Mammary epithelial cell (primary cell): ENCODE measurements at regions not wholly inside any gene's neighbourhood (a gene's known extent, or its start where the extent isn't known, plus 50 kb on each side); places are given as distances from the start of the nearest gene placed in this dataset.

Experiments
- EZH2 ChIP-seq: IDR thresholded peaks from 2 replicates; pipeline ENCODE4 v1.6.1; 2012; ENCODE audit warnings: low read length, inconsistent platforms, borderline replicate concordance
- TF ChIP-seq, protein P1 (sequence below), 2 donors: IDR thresholded peaks in 1 of 2; conservative IDR thresholded peaks in 1 of 2; 2 replicates each; pipeline ENCODE4 v1.5.1; 2011 to 2012; ENCODE audit warnings: inconsistent platforms in 2 of 2, low read length in 2 of 2, mild to moderate bottlenecking in 2 of 2, control low read depth in 1 of 2, low read depth in 1 of 2; ENCODE audit not compliant: insufficient read depth in 1 of 2; ENCODE audit errors: extremely low read depth in 1 of 2

DNA sequence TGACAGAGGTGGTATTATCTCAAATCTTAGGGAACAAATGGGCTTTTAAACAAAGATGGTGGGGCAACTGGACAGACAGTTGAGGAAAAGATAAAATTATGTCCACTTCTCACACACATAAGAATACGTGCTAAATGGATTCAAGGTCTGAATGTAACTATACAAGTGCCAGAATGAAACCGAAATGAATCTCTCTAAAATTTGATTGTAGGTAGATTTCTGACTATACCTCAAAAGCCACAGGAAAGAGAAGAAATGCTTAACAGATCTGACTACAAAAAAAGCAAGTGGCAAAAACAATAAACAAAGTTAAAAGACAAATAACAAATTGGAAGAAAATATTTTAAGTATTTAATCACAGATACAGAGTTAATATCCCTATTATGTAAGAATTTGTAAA lies 182.7 kb upstream of the OLIG3 start:
- TF ChIP-seq, protein P1, sequence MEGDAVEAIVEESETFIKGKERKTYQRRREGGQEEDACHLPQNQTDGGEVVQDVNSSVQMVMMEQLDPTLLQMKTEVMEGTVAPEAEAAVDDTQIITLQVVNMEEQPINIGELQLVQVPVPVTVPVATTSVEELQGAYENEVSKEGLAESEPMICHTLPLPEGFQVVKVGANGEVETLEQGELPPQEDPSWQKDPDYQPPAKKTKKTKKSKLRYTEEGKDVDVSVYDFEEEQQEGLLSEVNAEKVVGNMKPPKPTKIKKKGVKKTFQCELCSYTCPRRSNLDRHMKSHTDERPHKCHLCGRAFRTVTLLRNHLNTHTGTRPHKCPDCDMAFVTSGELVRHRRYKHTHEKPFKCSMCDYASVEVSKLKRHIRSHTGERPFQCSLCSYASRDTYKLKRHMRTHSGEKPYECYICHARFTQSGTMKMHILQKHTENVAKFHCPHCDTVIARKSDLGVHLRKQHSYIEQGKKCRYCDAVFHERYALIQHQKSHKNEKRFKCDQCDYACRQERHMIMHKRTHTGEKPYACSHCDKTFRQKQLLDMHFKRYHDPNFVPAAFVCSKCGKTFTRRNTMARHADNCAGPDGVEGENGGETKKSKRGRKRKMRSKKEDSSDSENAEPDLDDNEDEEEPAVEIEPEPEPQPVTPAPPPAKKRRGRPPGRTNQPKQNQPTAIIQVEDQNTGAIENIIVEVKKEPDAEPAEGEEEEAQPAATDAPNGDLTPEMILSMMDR (conservative IDR thresholded peaks at IDR 0.05 in 1 of 2, IDR thresholded peaks at IDR 0.05 in 1 of 2; ENCODE audit: extremely low read depth in 1 of 2, insufficient read depth in 1 of 2, low read depth in 1 of 2, low read length in 2 of 2): no peak
- no peak for TF ChIP-seq EZH2
